ENCODE measurements at regions not wholly inside any gene's neighbourhood (a gene's known extent, or its start where the extent isn't known, plus 50 kb on each side); places are given as distances from the start of the nearest gene placed in this dataset.

GRCh38 chr3:99248130-99248529 is 346.6 kb upstream of the DCBLD2 start:
- POLR2A ChIA-PET: no interaction called here
- no peak for TF ChIP-seq CTCF (conservative IDR thresholded peaks at IDR 0.05; ENCODE audit: low read length)
- no peak for TF ChIP-seq EZH2phosphoT487 (IDR thresholded peaks at IDR 0.05; ENCODE audit: borderline replicate concordance, low read depth, low read length)
- CTCF ChIA-PET (ENCODE audit: unreplicated experiment): no interaction called here
- Histone ChIP-seq H3K9me2 (ENCODE audit: insufficient read depth, low read length) (no peaks in the 10 kb centered on the region), H3K4me2 (ENCODE audit: low read length) (no peak overlapping the region), H4K20me1 (ENCODE audit: insufficient read depth, low read length) (no peaks in the 10 kb centered on the region), H2AFZ (ENCODE audit: low read length) (no peak overlapping the region), H3K79me2 (ENCODE audit: insufficient read depth, low read depth, low read length) (no peaks in the 10 kb centered on the region), H3K4me3 (ENCODE audit: low read depth, low read length, poor library complexity, severe bottlenecking) (no peak overlapping the region), H3K36me3 (ENCODE audit: insufficient read depth, low read length) (no peaks in the 10 kb centered on the region), H3K9me3 (ENCODE audit: low read length) (no peaks in the 10 kb centered on the region), H3K4me1 (ENCODE audit: insufficient read depth, low read length, poor library complexity, severe bottlenecking) (no peaks in the 10 kb centered on the region), H3K27ac (ENCODE audit: low read depth, low read length, poor library complexity, severe bottlenecking) (no peak overlapping the region)
- intact Hi-C loops (cut with micrococcal nuclease; ENCODE audit: unreplicated experiment): no loop called here
- no TSS peak for BruUV-seq (replicated peaks)
- no peak for DNase-seq (ENCODE audit: low spot score)

GRCh38 chr3:99246010-99246654 is 344.6 kb upstream of the DCBLD2 start:
- intact Hi-C loops (cut with micrococcal nuclease; ENCODE audit: unreplicated experiment): no loop called here
- Histone ChIP-seq H2AFZ (ENCODE audit: low read length) (no peak overlapping the region), H3K9me3 (ENCODE audit: low read length) (no peaks in the 10 kb centered on the region), H3K79me2 (ENCODE audit: insufficient read depth, low read depth, low read length) (no peaks in the 10 kb centered on the region), H3K4me2 (ENCODE audit: low read length) (no peak overlapping the region), H3K36me3 (ENCODE audit: insufficient read depth, low read length) (no peaks in the 10 kb centered on the region), H3K4me1 (ENCODE audit: insufficient read depth, low read length, poor library complexity, severe bottlenecking) (no peaks in the 10 kb centered on the region), H3K4me3 (ENCODE audit: low read depth, low read length, poor library complexity, severe bottlenecking) (no peak overlapping the region), H4K20me1 (ENCODE audit: insufficient read depth, low read length) (no peaks in the 10 kb centered on the region), H3K27ac (ENCODE audit: low read depth, low read length, poor library complexity, severe bottlenecking) (no peak overlapping the region), H3K9me2 (ENCODE audit: insufficient read depth, low read length) (no peaks in the 10 kb centered on the region)
- no peak for DNase-seq (ENCODE audit: low spot score)
- ChIA-PET POLR2A (no interaction called here), CTCF (ENCODE audit: unreplicated experiment) (no interaction called here)
- TF ChIP-seq EZH2phosphoT487 (IDR thresholded peaks at IDR 0.05; ENCODE audit: borderline replicate concordance, low read depth, low read length) (no peak), CTCF (conservative IDR thresholded peaks at IDR 0.05; ENCODE audit: low read length) (no peak)
- no TSS peak for BruUV-seq (replicated peaks)

- DNase-seq (ENCODE audit: low spot score): no peak
- no TSS peak for BruUV-seq (replicated peaks)
- Histone ChIP-seq H3K27ac (ENCODE audit: low read depth, low read length, poor library complexity, severe bottlenecking) (no peak overlapping the region), H3K9me2 (ENCODE audit: insufficient read depth, low read length) (no peaks in the 10 kb centered on the region), H3K4me2 (ENCODE audit: low read length) (no peak overlapping the region), H2AFZ (ENCODE audit: low read length) (no peak overlapping the region), H3K4me3 (ENCODE audit: low read depth, low read length, poor library complexity, severe bottlenecking) (no peak overlapping the region), H4K20me1 (ENCODE audit: insufficient read depth, low read length) (no peaks in the 10 kb centered on the region), H3K79me2 (ENCODE audit: insufficient read depth, low read depth, low read length) (no peaks in the 10 kb centered on the region), H3K36me3 (ENCODE audit: insufficient read depth, low read length) (no peaks in the 10 kb centered on the region), H3K9me3 (ENCODE audit: low read length) (no peaks in the 10 kb centered on the region), H3K4me1 (ENCODE audit: insufficient read depth, low read length, poor library complexity, severe bottlenecking) (no peaks in the 10 kb centered on the region)
- TF ChIP-seq EZH2phosphoT487 (IDR thresholded peaks at IDR 0.05; ENCODE audit: borderline replicate concordance, low read depth, low read length) (no peak), CTCF (conservative IDR thresholded peaks at IDR 0.05; ENCODE audit: low read length) (no peak)
- CTCF ChIA-PET (ENCODE audit: unreplicated experiment): no interaction called here
- POLR2A ChIA-PET: no interaction called here
- intact Hi-C loops (cut with micrococcal nuclease; ENCODE audit: unreplicated experiment): no loop called here
Observed at GRCh38 chr3:99242271-99242670, 340.8 kb upstream of the DCBLD2 start.
